Hepatocyte (in vitro differentiated cells): ENCODE measurements at regions not wholly inside any gene's neighbourhood (a gene's known extent, or its start where the extent isn't known, plus 50 kb on each side); places are given as distances from the start of the nearest gene placed in this dataset.

Source experiments
- EZH2 ChIP-seq: fragments of 200-600 bp; sonication (generic); IDR thresholded peaks from 2 replicates; pipeline ENCODE4 v1.6.1; 2016; ENCODE audit warnings: antibody characterized with exemption, mild to moderate bottlenecking, borderline replicate concordance
- TF ChIP-seq, protein P1 (sequence below): fragments of 200-600 bp; sonication (generic); IDR thresholded peaks from 2 replicates; pipeline ENCODE4 v1.5.1; 2016; ENCODE audit warnings: antibody characterized with exemption, mild to moderate bottlenecking; ENCODE audit not compliant: poor library complexity

DNA sequence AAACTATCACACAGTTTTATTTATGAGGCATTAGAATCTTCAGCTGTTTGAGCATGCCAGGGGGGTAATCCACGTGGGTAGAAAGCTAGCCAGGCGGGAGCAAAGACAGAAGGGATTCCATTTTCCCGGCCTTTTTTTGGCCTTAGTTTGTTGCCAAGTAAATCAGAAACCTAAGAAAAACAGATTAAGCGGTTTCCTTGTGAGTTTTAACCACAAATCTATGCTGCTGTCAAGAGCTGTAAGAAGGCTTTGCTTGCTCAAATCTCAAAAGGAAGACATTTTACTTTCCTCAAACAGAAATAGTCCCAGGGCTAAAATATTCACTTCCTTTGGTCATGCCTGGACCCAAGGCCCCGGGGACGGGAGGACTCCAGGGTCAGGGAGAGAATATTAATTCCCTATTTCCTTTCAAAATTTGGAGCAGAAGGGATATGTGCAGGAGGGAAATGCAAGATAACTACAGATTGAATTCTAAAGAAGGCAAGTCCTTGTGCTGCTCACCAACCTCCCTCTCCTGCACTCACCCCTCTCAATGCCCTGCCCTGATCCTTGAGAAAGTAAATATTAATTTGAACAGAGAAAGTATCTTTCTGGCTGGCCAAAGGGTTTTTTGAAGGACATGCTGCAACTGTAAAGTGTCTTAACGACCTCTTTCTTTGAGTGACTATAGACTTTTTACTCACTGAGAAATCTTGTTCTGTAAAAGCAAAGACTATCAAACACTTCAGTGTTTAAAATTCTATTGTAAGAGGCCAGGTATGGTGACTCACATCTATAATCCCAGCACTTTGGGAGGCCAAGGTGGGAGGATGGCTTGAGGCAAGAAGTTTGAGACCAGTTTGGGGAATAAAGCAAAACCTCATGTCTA, 75.7 kb downstream of the HSD17B6 start:
- TF ChIP-seq, protein P1, sequence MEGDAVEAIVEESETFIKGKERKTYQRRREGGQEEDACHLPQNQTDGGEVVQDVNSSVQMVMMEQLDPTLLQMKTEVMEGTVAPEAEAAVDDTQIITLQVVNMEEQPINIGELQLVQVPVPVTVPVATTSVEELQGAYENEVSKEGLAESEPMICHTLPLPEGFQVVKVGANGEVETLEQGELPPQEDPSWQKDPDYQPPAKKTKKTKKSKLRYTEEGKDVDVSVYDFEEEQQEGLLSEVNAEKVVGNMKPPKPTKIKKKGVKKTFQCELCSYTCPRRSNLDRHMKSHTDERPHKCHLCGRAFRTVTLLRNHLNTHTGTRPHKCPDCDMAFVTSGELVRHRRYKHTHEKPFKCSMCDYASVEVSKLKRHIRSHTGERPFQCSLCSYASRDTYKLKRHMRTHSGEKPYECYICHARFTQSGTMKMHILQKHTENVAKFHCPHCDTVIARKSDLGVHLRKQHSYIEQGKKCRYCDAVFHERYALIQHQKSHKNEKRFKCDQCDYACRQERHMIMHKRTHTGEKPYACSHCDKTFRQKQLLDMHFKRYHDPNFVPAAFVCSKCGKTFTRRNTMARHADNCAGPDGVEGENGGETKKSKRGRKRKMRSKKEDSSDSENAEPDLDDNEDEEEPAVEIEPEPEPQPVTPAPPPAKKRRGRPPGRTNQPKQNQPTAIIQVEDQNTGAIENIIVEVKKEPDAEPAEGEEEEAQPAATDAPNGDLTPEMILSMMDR: no peak
- no peak for TF ChIP-seq EZH2
